Endothelial cell of umbilical vein (primary cell): ENCODE measurements at regions not wholly inside any gene's neighbourhood (a gene's known extent, or its start where the extent isn't known, plus 50 kb on each side); places are given as distances from the start of the nearest gene placed in this dataset.

ENCODE experiments used
- EZH2 ChIP-seq: IDR thresholded peaks from 2 replicates; pipeline ENCODE4 v1.6.1; 2012; ENCODE audit warnings: borderline replicate concordance, low read depth, mild to moderate bottlenecking, moderate library complexity, low read length, inconsistent platforms; ENCODE audit not compliant: severe bottlenecking
- GATA2 ChIP-seq: IDR thresholded peaks from 2 replicates; pipeline ENCODE4 v1.7.0; 2011; ENCODE audit warnings: low read depth, mild to moderate bottlenecking, moderate library complexity, mixed read lengths, low read length; ENCODE audit not compliant: insufficient read length, insufficient read depth
- POLR2A ChIP-seq: IDR thresholded peaks from 2 replicates; pipeline ENCODE4 v1.6.1; 2012; ENCODE audit warnings: low read depth, mild to moderate bottlenecking, control low read depth, low read length
- POLR2AphosphoS5 ChIP-seq: IDR thresholded peaks from 2 replicates; pipeline ENCODE4 v1.6.1; 2012; ENCODE audit warnings: low read depth, mild to moderate bottlenecking, control low read depth, low read length, moderate library complexity; ENCODE audit not compliant: insufficient read depth
- TF ChIP-seq, protein P1 (sequence below), 2 donors: IDR thresholded peaks; 1 replicate in 1 of 2; 2 replicates in 1 of 2; pipeline ENCODE4 v1.5.1; 2011; ENCODE audit warnings: low read length in 2 of 2, mild to moderate bottlenecking in 2 of 2, moderate library complexity in 2 of 2, control low read depth in 1 of 2, inconsistent platforms in 1 of 2, low read depth in 1 of 2; ENCODE audit not compliant: insufficient read depth in 1 of 2; ENCODE audit errors: extremely low read depth in 1 of 2

DNA sequence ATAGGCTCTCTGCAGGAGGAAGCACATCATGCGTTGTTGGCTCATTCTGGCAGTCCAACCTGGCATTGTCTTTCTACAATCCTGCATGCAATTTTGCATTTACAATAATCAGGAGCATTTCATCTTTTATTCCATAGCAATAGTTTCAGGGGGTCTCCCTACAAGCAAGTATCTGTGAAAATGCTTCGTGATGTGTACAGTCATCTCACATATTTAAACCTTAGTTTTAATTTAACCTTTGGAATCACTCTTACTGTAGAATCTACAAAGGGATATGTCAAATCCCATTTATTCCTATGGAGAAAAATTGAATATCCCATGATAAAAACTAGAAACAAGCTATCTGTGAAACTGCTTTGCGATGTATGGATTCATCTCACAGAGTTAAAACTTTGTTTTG, 112.0 kb upstream of the WSB1 start:
- TF ChIP-seq, protein P1, sequence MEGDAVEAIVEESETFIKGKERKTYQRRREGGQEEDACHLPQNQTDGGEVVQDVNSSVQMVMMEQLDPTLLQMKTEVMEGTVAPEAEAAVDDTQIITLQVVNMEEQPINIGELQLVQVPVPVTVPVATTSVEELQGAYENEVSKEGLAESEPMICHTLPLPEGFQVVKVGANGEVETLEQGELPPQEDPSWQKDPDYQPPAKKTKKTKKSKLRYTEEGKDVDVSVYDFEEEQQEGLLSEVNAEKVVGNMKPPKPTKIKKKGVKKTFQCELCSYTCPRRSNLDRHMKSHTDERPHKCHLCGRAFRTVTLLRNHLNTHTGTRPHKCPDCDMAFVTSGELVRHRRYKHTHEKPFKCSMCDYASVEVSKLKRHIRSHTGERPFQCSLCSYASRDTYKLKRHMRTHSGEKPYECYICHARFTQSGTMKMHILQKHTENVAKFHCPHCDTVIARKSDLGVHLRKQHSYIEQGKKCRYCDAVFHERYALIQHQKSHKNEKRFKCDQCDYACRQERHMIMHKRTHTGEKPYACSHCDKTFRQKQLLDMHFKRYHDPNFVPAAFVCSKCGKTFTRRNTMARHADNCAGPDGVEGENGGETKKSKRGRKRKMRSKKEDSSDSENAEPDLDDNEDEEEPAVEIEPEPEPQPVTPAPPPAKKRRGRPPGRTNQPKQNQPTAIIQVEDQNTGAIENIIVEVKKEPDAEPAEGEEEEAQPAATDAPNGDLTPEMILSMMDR (IDR thresholded peaks at IDR 0.05; ENCODE audit: extremely low read depth in 1 of 2, insufficient read depth in 1 of 2, low read depth in 1 of 2, low read length in 2 of 2): no peak
- TF ChIP-seq POLR2A (no peak), EZH2 (no peak), POLR2AphosphoS5 (no peak), GATA2 (no peak)
